ENCODE measurements at regions not wholly inside any gene's neighbourhood (a gene's known extent, or its start where the extent isn't known, plus 50 kb on each side); places are given as distances from the start of the nearest gene placed in this dataset.

GRCh38 chr18:67354692-67355091 lies 161.8 kb downstream of the DSEL start (continued):
- TF ChIP-seq RAD21 (IDR thresholded peaks at IDR 0.05 in 1 of 2, conservative IDR thresholded peaks at IDR 0.05 in 1 of 2; ENCODE audit: low read depth in 2 of 2, low read length in 2 of 2) (no peak), RFX5 (IDR thresholded peaks at IDR 0.05; ENCODE audit: borderline replicate concordance, low read depth, low read length) (no peak), ZNF274 (IDR thresholded peaks at IDR 0.05; ENCODE audit: borderline replicate concordance, extremely low read depth, low read length) (no peak), SP1 (IDR thresholded peaks at IDR 0.05; ENCODE audit: low read depth, low read length) (no peak), MAFK (IDR thresholded peaks at IDR 0.05; ENCODE audit: low read depth, low read length) (no peak)

All from H1 (cell line).